Adrenal gland (tissue), 9 donors: ENCODE measurements at regions not wholly inside any gene's neighbourhood (a gene's known extent, or its start where the extent isn't known, plus 50 kb on each side); places are given as distances from the start of the nearest gene placed in this dataset.
A peak's percentile ranks its signal among the peaks of the same experiment; 100 is the strongest.

Experiments used
- DNase-seq, 7 donors: peaks; one replicate each; pipeline ENCODE4 v3.0.0-alpha.2; 2019 to 2020
- H3K27ac ChIP-seq, 5 donors: fragments of 200-600 bp; sonication (generic) in 4 of 5; 1 replicate in 3 of 5; 2 replicates in 2 of 5; pipeline versions ENCODE4 v1.5.1 to v1.8.0; 2016 to 2020; ENCODE audit warnings: mild to moderate bottlenecking in 1 of 5
- H3K27me3 ChIP-seq: fragments of 200-600 bp; 2 replicates; pipeline ENCODE4 v1.8.0; 2021
- H3K36me3 ChIP-seq, 2 donors: fragments of 200-600 bp; replicated peaks in 1 of 2; 1 replicate in 1 of 2; 2 replicates in 1 of 2; pipeline versions ENCODE4 v1.5.1 to v1.8.0; 2018 to 2022
- H3K4me1 ChIP-seq, 2 donors: fragments of 200-600 bp; replicated peaks in 1 of 2; 1 replicate in 1 of 2; 2 replicates in 1 of 2; pipeline versions ENCODE4 v1.5.1 to v1.8.0; 2018 to 2021
- H3K4me3 ChIP-seq, 4 donors: fragments of 200-600 bp; sonication (generic) in 3 of 4; one replicate each; pipeline ENCODE4 v1.5.1; 2016 to 2018
- H3K9me3 ChIP-seq, 3 donors: fragments of 200-600 bp; sonication (generic) in 1 of 3; replicated peaks in 1 of 3; 1 replicate in 2 of 3; 2 replicates in 1 of 3; pipeline versions ENCODE4 v1.5.1 to v1.8.0; 2016 to 2021
- CTCF ChIP-seq, 6 experiments: fragments of 450-650 bp in 4 of 6; fragments of 200-600 bp in 2 of 6; sonication (generic) in 1 of 6; IDR thresholded peaks; 1 replicate in 5 of 6; 2 replicates in 1 of 6; pipeline versions ENCODE4 v1.5.1 to v1.8.0; 2016 to 2021; ENCODE audit warnings: antibody characterized with exemption in 6 of 6, mild to moderate bottlenecking in 2 of 6, moderate library complexity in 1 of 6
- POLR2A ChIP-seq, 2 donors: fragments of 450-650 bp; IDR thresholded peaks; one replicate each; pipeline ENCODE4 v1.6.1; 2017; ENCODE audit warnings: antibody characterized with exemption in 2 of 2, mild to moderate bottlenecking in 2 of 2, moderate library complexity in 1 of 2
- WGBS, 4 donors: extraction: QIAGEN DNeasy Blood & Tissue Kit in 2 of 4; methylation state at CpG; one replicate each; pipeline versions ENCODE4 v1.1.5 to v1.1.7; 2013 to 2017; 5-methylcytosine and 5-hydroxymethylcytosine counted together
- intact Hi-C, 2 donors: fragments of 100-400 bp; cut with DNase I; formaldehyde crosslinking; loops; one replicate each; pipeline versions ENCODE4 v1.14.1 to v1.15.0; 2022 to 2023
- donor health status: healthy with polysubstance abuse.
- donor health status: Bipolar disorder and iron deficiency.
- donor health status: DM: yes; HTN: yes; CAD: no.
- donor health status: DM: no; HTN: no; CAD: no.
- donor health status: DM: no; HTN: no; CAD: no.

GRCh38 chr10:46223626-46224413 lies 63.0 kb upstream of the ANTXRL start:
- no peak overlapping the region for H3K27ac ChIP-seq
- intact Hi-C loops: no loop called here
- no peaks in the 10 kb centered on the region for H3K4me1 ChIP-seq
- H3K27me3 ChIP-seq: no peaks in the 10 kb centered on the region
- WGBS, 4 donors: 95 to 98% (median 96%) methylated on average over 6 to 10 of the region's 10 CpGs
- no peak for TF ChIP-seq CTCF (IDR thresholded peaks at IDR 0.05)
- TF ChIP-seq POLR2A (IDR thresholded peaks at IDR 0.05): no peak
- peak in 1 of 7 donors; percentile 37 for DNase-seq
- H3K9me3 ChIP-seq: no peaks in the 10 kb centered on the region
- H3K36me3 ChIP-seq: no peaks in the 10 kb centered on the region
- no peak overlapping the region for H3K4me3 ChIP-seq

GRCh38 chr10:46224414-46224682 lies 62.4 kb upstream of the ANTXRL start:
- WGBS, 4 donors: 89 to 94% (median 90%) methylated on average over 2 of the region's 2 CpGs
- Histone ChIP-seq H3K9me3 (no peaks in the 10 kb centered on the region), H3K4me1 (no peaks in the 10 kb centered on the region), H3K27ac (no peak overlapping the region), H3K27me3 (no peaks in the 10 kb centered on the region), H3K4me3 (no peak overlapping the region), H3K36me3 (no peaks in the 10 kb centered on the region)
- no peak for DNase-seq
- intact Hi-C loops: no loop called here
- TF ChIP-seq POLR2A (IDR thresholded peaks at IDR 0.05): no peak
- TF ChIP-seq CTCF (IDR thresholded peaks at IDR 0.05): no peak

GRCh38 chr10:46225597-46225996 lies 61.2 kb upstream of the ANTXRL start:
- no peaks in the 10 kb centered on the region for H3K27me3 ChIP-seq
- H3K9me3 ChIP-seq: no peaks in the 10 kb centered on the region
- intact Hi-C loops: no loop called here
- TF ChIP-seq CTCF (IDR thresholded peaks at IDR 0.05): no peak
- no peak for TF ChIP-seq POLR2A (IDR thresholded peaks at IDR 0.05)
- no peak for DNase-seq
- H3K27ac ChIP-seq: no peak overlapping the region
- WGBS, 4 donors: 67 to 86% (median 84%) methylated on average over 4 to 5 of the region's 5 CpGs
- no peaks in the 10 kb centered on the region for H3K36me3 ChIP-seq
- H3K4me1 ChIP-seq: no peaks in the 10 kb centered on the region
- no peak overlapping the region for H3K4me3 ChIP-seq

- no peaks in the 10 kb centered on the region for H3K9me3 ChIP-seq
- no peaks in the 10 kb centered on the region for H3K36me3 ChIP-seq
- no peak overlapping the region for H3K27ac ChIP-seq
- H3K4me1 ChIP-seq: no peaks in the 10 kb centered on the region
- 74 to 80% (median 77%) methylated on average over 2 of the region's 2 CpGs; no CpG with 5 or more reads in 1 of the 4 donors for WGBS, 4 donors
- TF ChIP-seq POLR2A (IDR thresholded peaks at IDR 0.05) (no peak), CTCF (IDR thresholded peaks at IDR 0.05) (no peak)
- H3K4me3 ChIP-seq: no peak overlapping the region
- no peaks in the 10 kb centered on the region for H3K27me3 ChIP-seq
- intact Hi-C loops: no loop called here
- peak in 1 of 7 donors; percentile 21 for DNase-seq
Measured at GRCh38 chr10:46226232-46226631, 60.6 kb upstream of the ANTXRL start.
